PFSK-1 (cell line): ENCODE measurements at regions not wholly inside any gene's neighbourhood (a gene's known extent, or its start where the extent isn't known, plus 50 kb on each side); places are given as distances from the start of the nearest gene placed in this dataset.

Source experiments
- FOXP2 ChIP-seq: optimal IDR thresholded peaks from 2 replicates; pipeline ENCODE3; 2011; ENCODE audit warnings: borderline replicate concordance, control low read depth, inconsistent platforms; ENCODE audit not compliant: insufficient read depth; ENCODE audit errors: extremely low read length, extremely low read depth
- POLR2AphosphoS5 ChIP-seq: IDR thresholded peaks from 2 replicates; pipeline ENCODE4 v1.6.1; 2012; ENCODE audit warnings: low read depth, mild to moderate bottlenecking, control low read depth, low read length, moderate library complexity
- REST ChIP-seq, 2 experiments: IDR thresholded peaks; 2 replicates each; pipeline versions ENCODE4 v1.6.1 to v1.8.0; 2011 to 2012; ENCODE audit warnings: low read depth in 2 of 2, low read length in 2 of 2, control low read depth in 1 of 2, inconsistent platforms in 1 of 2, mild to moderate bottlenecking in 1 of 2, moderate library complexity in 1 of 2; ENCODE audit not compliant: insufficient read depth in 1 of 2
- SIN3A ChIP-seq: IDR thresholded peaks from 2 replicates; pipeline ENCODE4 v1.6.1; 2012; ENCODE audit warnings: mild to moderate bottlenecking, low read length, moderate library complexity, borderline replicate concordance; ENCODE audit not compliant: insufficient read depth
- TAF1 ChIP-seq: IDR thresholded peaks from 2 replicates; pipeline ENCODE4 v1.6.1; 2012; ENCODE audit warnings: low read length, control low read depth, borderline replicate concordance; ENCODE audit not compliant: insufficient read depth

- TF ChIP-seq FOXP2 (no peak), REST (IDR thresholded peaks at IDR 0.05; ENCODE audit: insufficient read depth in 1 of 2, low read depth in 2 of 2, low read length in 2 of 2) (no peak), TAF1 (no peak), SIN3A (no peak), POLR2AphosphoS5 (no peak)
These were observed 1082.0 kb upstream of the IGFBP7 start for GRCh38 chr4:58192217-58192616.

GRCh38 chr4:58191109-58191508 is 1080.9 kb upstream of the IGFBP7 start:
- TF ChIP-seq POLR2AphosphoS5 (no peak), SIN3A (no peak), TAF1 (no peak), FOXP2 (no peak), REST (IDR thresholded peaks at IDR 0.05; ENCODE audit: insufficient read depth in 1 of 2, low read depth in 2 of 2, low read length in 2 of 2) (no peak)

GRCh38 chr4:58188316-58188715 is 1078.1 kb upstream of the IGFBP7 start:
- TF ChIP-seq SIN3A (no peak), POLR2AphosphoS5 (no peak), TAF1 (no peak), FOXP2 (no peak), REST (IDR thresholded peaks at IDR 0.05; ENCODE audit: insufficient read depth in 1 of 2, low read depth in 2 of 2, low read length in 2 of 2) (no peak)

GRCh38 chr4:58175024-58175423 is 1064.8 kb upstream of the IGFBP7 start:
- TF ChIP-seq REST (IDR thresholded peaks at IDR 0.05; ENCODE audit: insufficient read depth in 1 of 2, low read depth in 2 of 2, low read length in 2 of 2), result no peak
- no peak for TF ChIP-seq SIN3A
- no peak for TF ChIP-seq FOXP2
- no peak for TF ChIP-seq TAF1
- no peak for TF ChIP-seq POLR2AphosphoS5

- TF ChIP-seq TAF1 (no peak), POLR2AphosphoS5 (no peak), REST (IDR thresholded peaks at IDR 0.05; ENCODE audit: insufficient read depth in 1 of 2, low read depth in 2 of 2, low read length in 2 of 2) (no peak), SIN3A (no peak), FOXP2 (no peak)
These were observed 1056.3 kb upstream of the IGFBP7 start for GRCh38 chr4:58166490-58166889.
